Motor neuron (in vitro differentiated cells): ENCODE measurements at regions not wholly inside any gene's neighbourhood (a gene's known extent, or its start where the extent isn't known, plus 50 kb on each side); places are given as distances from the start of the nearest gene placed in this dataset.

Experiments used
- ATAC-seq, 8 experiments: fragments of 200-7000 bp; cut with Tn5 transposase; replicated peaks in 6 of 8; 2 replicates each; pipeline ENCODE4 v1.8.0; 2021; ENCODE audit warnings: mild to moderate bottlenecking in 8 of 8, moderate library complexity in 8 of 8
- H3K27ac ChIP-seq, 2 donors: fragments of 250-450 bp; sonication (Bioruptor Pico); 2 replicates each; pipeline ENCODE4 v1.9.0; 2021; ENCODE audit warnings: antibody characterized with exemption in 2 of 2, mild to moderate bottlenecking in 2 of 2, moderate library complexity in 1 of 2
- H3K4me1 ChIP-seq, 2 donors: fragments of 250-450 bp; sonication (Bioruptor Pico); replicated peaks in 1 of 2; 2 replicates each; pipeline ENCODE4 v1.6.1; 2021; ENCODE audit warnings: antibody characterized with exemption in 2 of 2, mild to moderate bottlenecking in 2 of 2, moderate library complexity in 1 of 2
- H3K4me3 ChIP-seq, 5 donors: fragments of 250-450 bp; sonication (Bioruptor Pico); 2 replicates each; pipeline ENCODE4 v1.9.0; 2021; ENCODE audit warnings: antibody characterized with exemption in 5 of 5, mild to moderate bottlenecking in 5 of 5, moderate library complexity in 4 of 5
- WGBS, 10 experiments: fragments of 450-650 bp; shearing (Covaris generic); methylation state at CpG; one replicate each; pipeline ENCODE4 v1.0.0; 2022; 5-methylcytosine and 5-hydroxymethylcytosine counted together
- in situ Hi-C, 9 experiments: fragments of 400-800 bp; cut with MboI; loops; one replicate each; pipeline ENCODE4 v1.15.0; 2021; ENCODE audit warnings: low sequenced_read_pairs in 9 of 9, low pct_unique_long_range_greater_than_20kb in 2 of 9; ENCODE audit not compliant: unreplicated experiment in 9 of 9

- no peak overlapping the region for H3K4me3 ChIP-seq
- no peak overlapping the region for H3K27ac ChIP-seq
- peaks cover 0 to 5% of the 10 kb centered on the region in 2 donors for H3K4me1 ChIP-seq
- in situ Hi-C loops, result no loop called here
- ATAC-seq, result no peak
Observed at GRCh38 chr10:8532647-8533046, 478.2 kb downstream of the GATA3 start.

- no peak for ATAC-seq
- Histone ChIP-seq H3K27ac (no peak overlapping the region), H3K4me3 (no peak overlapping the region), H3K4me1 (peaks cover 0 to 5% of the 10 kb centered on the region in 2 donors)
- 0 to 92% (median 81%) methylated on average over 1 to 12 of the region's 12 CpGs; no CpG with 5 or more reads in 1 of the 10 experiments for WGBS, 10 experiments
- in situ Hi-C loops, result no loop called here
Observed at GRCh38 chr10:8533462-8533861, 479.0 kb downstream of the GATA3 start.

GRCh38 chr10:8534096-8534495 lies 479.6 kb downstream of the GATA3 start:
- H3K4me3 ChIP-seq, result no peak overlapping the region
- peak in 2 of 8 experiments; percentile 27 to 86 for ATAC-seq
- 0 to 66% (median 50%) methylated on average over 1 to 6 of the region's 6 CpGs; no CpG with 5 or more reads in 1 of the 10 experiments for WGBS, 10 experiments
- in situ Hi-C loops, result no loop called here
- peaks cover 0 to 5% of the 10 kb centered on the region in 2 donors for H3K4me1 ChIP-seq
- no peak overlapping the region for H3K27ac ChIP-seq

GRCh38 chr10:8534891-8535290 lies 480.4 kb downstream of the GATA3 start:
- 5 to 90% (median 60%) methylated on average over 1 to 4 of the region's 4 CpGs; no CpG with 5 or more reads in 3 of the 10 experiments for whole genome bisulfite sequencing, 10 experiments
- no peak overlapping the region for H3K27ac ChIP-seq
- ATAC-seq, result no peak
- in situ Hi-C loops, result no loop called here
- no peak overlapping the region for H3K4me3 ChIP-seq
- peaks cover 0 to 5% of the 10 kb centered on the region in 2 donors for H3K4me1 ChIP-seq

- H3K4me1 ChIP-seq, result peaks cover 0 to 5% of the 10 kb centered on the region in 2 donors
- ATAC-seq, result no peak
- 0 to 100% (median 28%) methylated on average over 1 to 3 of the region's 3 CpGs; no CpG with 5 or more reads in 2 of the 10 experiments for WGBS, 10 experiments
- no peak overlapping the region for H3K27ac ChIP-seq
- no peak overlapping the region for H3K4me3 ChIP-seq
- in situ Hi-C loops, result no loop called here
Observed at GRCh38 chr10:8539056-8539455, 484.6 kb downstream of the GATA3 start.

GRCh38 chr10:8543361-8544056 lies 489.0 kb downstream of the GATA3 start:
- H3K4me3 ChIP-seq, result no peak overlapping the region
- in situ Hi-C loops, result no loop called here
- no peaks in the 10 kb centered on the region for H3K4me1 ChIP-seq
- H3K27ac ChIP-seq, result no peak overlapping the region
- ATAC-seq, result no peak
- WGBS, 10 experiments, result 0 to 100% (median 80%) methylated on average over 1 to 3 of the region's 3 CpGs; no CpG with 5 or more reads in 1 of the 10 experiments

GRCh38 chr10:8544057-8544380 lies 489.5 kb downstream of the GATA3 start:
- H3K4me3 ChIP-seq, result no peak overlapping the region
- ATAC-seq, result no peak
- no peak overlapping the region for H3K27ac ChIP-seq
- in situ Hi-C loops, result no loop called here
- 6 to 86% (median 17%) methylated on average over 1 to 2 of the region's 2 CpGs; no CpG with 5 or more reads in 7 of the 10 experiments for whole genome bisulfite sequencing, 10 experiments
- H3K4me1 ChIP-seq, result no peaks in the 10 kb centered on the region

GRCh38 chr10:8544500-8544899 lies 490.0 kb downstream of the GATA3 start:
- Histone ChIP-seq H3K4me3 (no peak overlapping the region), H3K27ac (no peak overlapping the region), H3K4me1 (no peaks in the 10 kb centered on the region)
- no peak for ATAC-seq
- WGBS, 10 experiments, result 0 to 90% (median 67%) methylated on average over 1 to 4 of the region's 6 CpGs; no CpG with 5 or more reads in 2 of the 10 experiments
- in situ Hi-C loops, result no loop called here

- in situ Hi-C loops, result no loop called here
- 0 to 73% (median 59%) methylated on average over 2 to 4 of the region's 4 CpGs; no CpG with 5 or more reads in 3 of the 10 experiments for WGBS, 10 experiments
- Histone ChIP-seq H3K27ac (no peak overlapping the region), H3K4me1 (no peaks in the 10 kb centered on the region), H3K4me3 (no peak overlapping the region)
- peak in 4 of 8 experiments; percentile 28 to 90 (median 58) for ATAC-seq
Observed at GRCh38 chr10:8554574-8554973, 500.1 kb downstream of the GATA3 start.

- no peak for ATAC-seq
- no peak overlapping the region for H3K27ac ChIP-seq
- no peaks in the 10 kb centered on the region for H3K4me1 ChIP-seq
- no peak overlapping the region for H3K4me3 ChIP-seq
- in situ Hi-C loops, result no loop called here
Observed at GRCh38 chr10:8556321-8556720, 501.8 kb downstream of the GATA3 start.

- Histone ChIP-seq H3K27ac (no peak overlapping the region), H3K4me1 (no peaks in the 10 kb centered on the region), H3K4me3 (no peak overlapping the region)
- no peak for ATAC-seq
- in situ Hi-C loops, result no loop called here
- WGBS, 10 experiments, result 0 to 100% (median 90%) methylated on average over 1 to 6 of the region's 7 CpGs; no CpG with 5 or more reads in 1 of the 10 experiments
Observed at GRCh38 chr10:8563478-8563877, 509.0 kb downstream of the GATA3 start.

GRCh38 chr10:8566737-8567136 lies 512.2 kb downstream of the GATA3 start:
- H3K4me3 ChIP-seq, result no peak overlapping the region
- ATAC-seq, result no peak
- H3K27ac ChIP-seq, result no peak overlapping the region
- no peaks in the 10 kb centered on the region for H3K4me1 ChIP-seq
- 17 to 100% methylated on average over 1 of the region's 3 CpGs; no CpG with 5 or more reads in 8 of the 10 experiments for WGBS, 10 experiments
- in situ Hi-C loops, result no loop called here

- whole genome bisulfite sequencing, 10 experiments, result 0 to 93% (median 46%) methylated on average over 1 to 3 of the region's 4 CpGs; no CpG with 5 or more reads in 2 of the 10 experiments
- no peak overlapping the region for H3K4me3 ChIP-seq
- no peaks in the 10 kb centered on the region for H3K4me1 ChIP-seq
- no peak for ATAC-seq
- H3K27ac ChIP-seq, result no peak overlapping the region
- in situ Hi-C loops, result no loop called here
Observed at GRCh38 chr10:8568401-8568800, 513.9 kb downstream of the GATA3 start.

- no peak overlapping the region for H3K27ac ChIP-seq
- no peaks in the 10 kb centered on the region for H3K4me1 ChIP-seq
- H3K4me3 ChIP-seq, result no peak overlapping the region
- in situ Hi-C loops, result no loop called here
- ATAC-seq, result no peak
Observed at GRCh38 chr10:8575620-8576019, 521.1 kb downstream of the GATA3 start.
